SW 1271 (cell line): ENCODE measurements at regions not wholly inside any gene's neighbourhood (a gene's known extent, or its start where the extent isn't known, plus 50 kb on each side); places are given as distances from the start of the nearest gene placed in this dataset.
A peak's percentile ranks its signal among the peaks of the same experiment; 100 is the strongest.
"Not testable (repeated sequence)": the region's sequence is repeated elsewhere in the genome, so short reads cannot be mapped to it uniquely, and the experiment has no call there.

ENCODE experiments used
- DNase-seq, 2 experiments: peaks; one replicate each; lab custom pipeline; 2025; lab: John Stamatoyannopoulos, UW

- DNase-seq = peak in 1 of 2 experiments; percentile 10
These were observed 51.8 kb upstream of the TLE1 start for GRCh38 chr9:81741103-81741502.

- DNase-seq = no peak
These were observed 58.7 kb upstream of the TLE1 start for GRCh38 chr9:81748091-81748490.

DNA sequence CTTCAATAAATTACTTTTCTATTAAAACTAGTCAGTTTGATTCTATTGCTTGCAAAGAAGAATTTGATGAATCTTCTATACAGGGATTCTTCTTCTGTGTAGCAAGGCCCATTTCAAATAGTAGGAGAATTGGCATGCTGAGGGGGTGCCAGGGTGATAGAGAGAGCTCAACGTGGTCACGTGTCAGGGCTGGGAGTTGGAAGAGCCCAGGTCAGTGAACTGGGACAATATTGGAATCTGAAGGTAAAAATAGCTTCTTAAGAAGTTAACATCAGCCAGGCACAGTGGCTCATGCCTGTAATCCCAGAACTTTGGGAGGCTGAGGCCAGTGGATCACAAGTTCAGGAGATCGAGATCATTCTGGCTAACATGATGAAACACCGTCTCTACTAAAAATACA is 64.1 kb upstream of the TLE1 start:
- DNase-seq = no peak

DNA sequence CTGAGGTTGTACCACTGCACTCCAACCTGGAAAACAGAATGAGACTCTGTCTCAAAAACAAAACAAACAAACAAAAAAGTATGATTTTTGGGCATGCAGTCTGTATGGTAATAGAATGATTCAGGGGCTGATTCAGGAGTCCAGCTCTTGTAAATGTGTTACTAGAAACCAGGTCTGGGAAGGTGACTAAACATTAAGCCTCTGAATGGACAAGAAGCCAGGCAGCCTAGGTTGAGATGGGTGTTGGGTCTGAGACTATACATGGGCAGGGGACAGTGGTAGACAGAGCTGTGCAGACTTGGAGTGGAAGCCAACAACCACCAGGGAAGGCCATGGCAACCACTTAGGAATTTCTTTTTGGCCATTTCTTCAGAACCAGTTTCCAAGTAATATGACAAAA is 64.9 kb upstream of the TLE1 start:
- no peak for DNase-seq

GRCh38 chr9:81755721-81756120 is 66.4 kb upstream of the TLE1 start:
- no peak for DNase-seq

GRCh38 chr9:81756561-81756960 is 67.2 kb upstream of the TLE1 start:
- DNase-seq = no peak

DNA sequence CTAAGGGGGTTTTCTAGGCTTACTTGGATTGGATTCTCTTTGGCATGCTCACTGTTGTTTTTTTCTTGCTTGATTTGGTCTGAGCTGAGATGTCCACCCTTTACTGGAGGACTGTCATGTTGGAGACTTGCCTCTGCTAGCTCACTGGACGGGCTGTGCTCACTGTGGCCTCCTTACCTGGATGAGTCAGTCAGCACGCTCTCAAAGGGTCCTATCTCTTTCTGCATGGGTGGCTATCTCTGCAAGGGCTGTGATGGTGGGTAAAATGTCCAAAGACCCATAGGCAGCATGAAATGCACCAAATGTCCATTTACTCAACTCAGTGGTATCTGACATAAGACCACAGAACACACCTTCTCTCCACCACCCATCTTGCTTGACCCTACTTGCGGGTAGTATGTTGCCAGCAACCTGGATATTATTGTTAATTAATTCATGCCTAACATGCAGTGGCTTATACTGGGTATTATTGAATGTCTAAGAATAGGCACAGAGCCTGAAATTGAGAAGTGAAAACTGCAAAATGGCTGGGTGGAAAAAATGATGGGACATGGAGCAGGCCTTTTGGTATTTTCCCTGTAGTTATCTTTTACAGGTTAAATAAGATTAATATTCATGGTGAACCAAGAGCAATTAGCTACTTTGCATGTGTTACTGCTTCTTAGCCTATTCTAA is 68.9 kb upstream of the TLE1 start:
- DNase-seq = no peak

GRCh38 chr9:81759680-81760215 is 70.4 kb upstream of the TLE1 start:
- peak; percentile 8 to 26 for DNase-seq

DNA sequence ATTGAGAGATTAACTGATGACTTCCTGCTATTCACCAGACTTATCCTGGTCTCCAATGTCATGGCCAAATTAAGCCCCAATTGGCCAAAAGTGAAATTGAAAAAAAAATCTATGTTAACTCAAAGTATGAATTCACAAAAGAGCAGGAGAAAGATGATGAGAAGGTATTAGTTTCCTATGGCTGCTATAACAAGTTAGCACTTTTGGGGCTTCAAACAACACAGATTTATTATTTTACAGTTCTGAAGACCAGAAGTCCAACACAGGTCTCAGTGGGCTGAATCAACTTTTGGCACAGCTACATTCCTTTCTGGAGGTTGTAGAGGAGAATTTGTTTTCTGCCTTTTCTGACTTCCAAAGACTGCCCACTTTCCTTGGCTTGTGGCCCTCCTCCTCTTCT is 78.6 kb upstream of the TLE1 start:
- DNase-seq = no peak

- no peak for DNase-seq
These were observed 82.2 kb upstream of the TLE1 start for GRCh38 chr9:81771571-81771970.

- peak in 1 of 2 experiments; percentile 6 for DNase-seq
These were observed 82.8 kb upstream of the TLE1 start for GRCh38 chr9:81772144-81772543.

- no peak for DNase-seq
These were observed 87.0 kb upstream of the TLE1 start for GRCh38 chr9:81776390-81776789.

DNA sequence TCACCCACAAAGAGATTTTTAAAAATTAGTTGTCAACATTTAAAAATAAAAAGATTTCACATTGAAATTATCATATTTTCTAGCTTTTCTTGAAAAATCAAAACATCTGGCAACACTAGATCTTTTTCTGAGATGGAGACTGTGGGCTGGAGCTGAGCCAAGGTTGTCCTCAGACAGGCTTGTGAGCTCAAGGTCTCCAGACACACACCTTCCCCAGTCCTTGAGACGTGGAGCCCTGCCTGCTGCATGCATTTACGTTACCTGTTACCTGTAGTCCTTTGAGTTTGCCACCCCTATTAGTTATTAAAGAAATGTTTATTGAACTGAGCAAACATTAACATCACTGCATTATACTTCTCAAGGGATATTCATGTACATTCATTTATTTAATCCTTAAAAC is 87.5 kb upstream of the TLE1 start:
- no peak for DNase-seq

DNA sequence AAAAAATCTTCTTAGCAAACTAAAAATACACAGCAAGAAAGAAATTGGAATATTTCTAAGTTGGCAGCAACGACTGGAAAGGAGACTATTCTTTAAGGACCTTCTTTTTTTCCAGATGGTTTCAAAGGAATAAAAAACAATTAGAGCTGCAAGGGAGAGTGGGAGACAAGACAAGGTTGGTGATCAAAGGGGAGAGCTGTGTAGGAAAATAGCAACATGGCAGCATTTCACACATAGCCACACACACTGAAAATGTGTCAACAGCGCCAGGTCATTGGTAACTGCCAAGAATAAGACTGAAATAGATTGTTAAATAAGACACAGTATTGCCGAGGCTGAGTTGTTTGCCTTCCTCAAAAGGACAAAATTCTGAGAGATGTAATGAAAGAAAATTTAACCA is 88.1 kb upstream of the TLE1 start:
- no peak for DNase-seq

DNA sequence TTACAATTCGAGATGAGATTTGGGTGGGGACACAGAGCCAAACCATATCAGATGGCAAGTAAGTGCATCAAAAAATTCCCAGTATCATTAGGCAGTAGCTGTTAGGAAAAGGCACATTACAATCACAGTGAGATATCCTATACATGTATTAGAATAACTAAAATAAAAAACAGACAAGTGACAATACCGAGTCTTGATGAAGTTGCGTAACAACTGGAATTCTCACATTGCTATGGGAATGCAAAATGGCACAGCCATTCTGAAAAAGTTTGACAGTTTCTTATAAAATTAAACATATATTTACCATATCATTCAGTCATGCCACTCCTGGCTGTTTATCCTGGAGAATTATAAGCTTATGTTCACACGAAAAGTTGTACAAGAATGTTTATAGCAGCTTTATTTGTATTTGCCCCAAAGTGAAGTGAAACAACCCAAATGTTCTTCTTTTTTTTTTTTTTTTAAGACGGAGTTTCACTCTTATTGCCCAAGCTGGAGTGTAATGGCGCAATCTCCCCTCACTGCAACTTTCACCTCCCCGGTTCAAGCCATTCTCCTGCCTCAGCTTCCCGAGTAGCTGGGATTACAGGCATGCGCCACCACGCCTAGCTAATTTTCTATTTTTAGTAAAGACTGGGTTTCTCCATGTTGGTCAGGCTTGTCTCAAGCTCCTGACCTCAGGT is 93.1 kb upstream of the TLE1 start:
- no peak for DNase-seq

DNA sequence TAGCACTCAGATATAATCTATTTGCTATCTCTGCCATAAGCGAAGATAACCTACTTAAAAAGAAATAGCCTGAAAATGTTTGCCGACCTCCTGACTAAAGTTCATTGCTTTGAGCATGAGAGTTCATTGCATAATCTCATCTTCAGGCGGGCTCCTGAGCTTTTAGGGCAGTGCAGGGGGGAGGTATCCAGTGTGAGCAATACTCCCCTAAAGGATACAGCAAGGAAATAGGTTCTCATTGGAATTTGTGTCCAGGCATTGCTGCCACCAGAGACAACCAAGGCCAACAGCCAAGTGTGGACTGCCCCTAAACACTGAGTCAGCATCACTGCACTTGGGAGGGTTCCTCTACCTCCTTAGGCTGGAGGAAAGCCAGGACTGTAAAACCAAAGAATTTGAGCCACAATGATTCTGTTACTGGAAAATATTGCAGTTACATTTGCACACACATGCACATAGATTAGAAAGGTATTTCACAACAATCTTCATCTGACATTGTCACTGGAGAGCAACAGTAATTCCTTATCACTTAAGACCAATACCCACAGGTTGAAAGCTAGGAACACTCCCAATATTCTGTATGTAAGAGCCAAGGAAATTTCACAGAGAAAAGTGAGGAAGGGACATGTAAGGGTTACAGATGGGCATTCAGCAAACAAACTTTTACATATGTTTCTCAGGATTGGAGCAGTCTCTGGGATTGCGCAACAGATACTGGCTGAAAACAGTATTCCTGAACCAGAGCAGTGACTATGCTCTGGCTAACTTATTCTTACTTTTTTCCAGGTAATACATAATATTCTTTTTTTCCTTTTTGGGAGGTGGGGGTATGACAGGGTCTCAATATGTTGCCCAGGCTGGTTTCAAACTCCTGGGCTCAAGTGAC is 98.6 kb upstream of the TLE1 start:
- DNase-seq = no peak

- DNase-seq = no peak
These were observed 100.4 kb upstream of the TLE1 start for GRCh38 chr9:81789721-81790120.

DNA sequence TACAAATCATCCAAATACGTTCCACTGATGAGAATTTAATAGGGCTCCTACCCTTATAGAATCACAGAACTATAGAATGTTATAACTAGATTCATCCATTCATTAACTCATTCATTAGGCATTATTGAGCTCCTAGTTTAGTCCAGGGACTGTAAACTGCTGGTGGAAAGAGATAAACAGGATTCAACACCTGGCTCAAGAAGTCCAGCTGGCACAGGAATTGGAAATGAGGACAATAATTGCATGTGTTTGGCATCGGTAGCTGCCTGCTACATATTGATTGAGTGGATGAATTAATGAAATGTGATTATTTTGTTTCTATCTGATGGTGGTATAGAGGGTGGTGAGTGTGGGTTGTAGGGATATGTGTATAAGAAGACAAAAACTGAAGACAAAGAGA is 100.8 kb upstream of the TLE1 start:
- DNase-seq = no peak

DNA sequence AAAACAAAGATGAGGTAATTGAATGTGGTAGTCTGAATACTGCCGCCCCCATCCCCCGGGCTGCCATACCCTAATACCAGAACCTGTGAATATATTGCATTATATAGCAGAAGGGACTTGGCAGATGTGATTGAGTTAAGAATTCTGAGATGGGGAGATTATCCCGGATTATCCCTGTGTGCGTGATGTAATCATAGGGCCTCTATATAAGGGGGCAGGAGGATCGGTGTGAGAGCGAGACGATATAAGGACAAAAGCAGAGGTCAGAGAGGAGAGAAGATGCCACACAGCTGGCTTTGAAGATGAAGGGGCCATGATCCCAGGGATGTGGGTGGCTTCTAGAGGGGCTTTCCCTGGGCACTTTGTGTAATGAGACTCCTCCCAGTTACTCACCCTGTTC is 101.7 kb upstream of the TLE1 start:
- DNase-seq = no peak

GRCh38 chr9:81798606-81799005 is 109.3 kb upstream of the TLE1 start:
- no peak for DNase-seq

DNA sequence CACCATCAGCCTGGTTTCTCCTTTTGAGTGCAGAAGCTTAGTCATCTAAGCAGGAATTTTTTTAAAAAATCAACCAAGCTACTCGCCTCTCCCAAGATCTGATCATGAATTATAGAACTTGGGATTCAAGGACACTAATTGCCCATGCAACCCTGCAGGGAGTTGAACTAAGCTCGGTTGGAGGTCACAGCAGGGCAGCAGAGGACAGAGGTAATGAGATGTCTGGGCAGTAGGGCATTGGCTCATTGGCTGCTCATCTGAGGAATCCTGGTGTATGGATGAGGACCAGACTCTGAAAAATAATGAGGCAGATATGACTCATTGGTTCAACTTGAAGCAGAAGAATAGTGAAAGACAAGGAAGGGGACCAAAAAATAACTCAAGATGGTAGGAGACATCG is 111.8 kb upstream of the TLE1 start:
- DNase-seq = no peak

GRCh38 chr9:81804306-81804705 is 115.0 kb upstream of the TLE1 start:
- no peak for DNase-seq

GRCh38 chr9:81811688-81812087 is 116.5 kb upstream of the SPATA31D4 start:
- DNase-seq = not testable (repeated sequence)
